ENCODE measurements at regions not wholly inside any gene's neighbourhood (a gene's known extent, or its start where the extent isn't known, plus 50 kb on each side); places are given as distances from the start of the nearest gene placed in this dataset.
"Not testable (repeated sequence)": the region's sequence is repeated elsewhere in the genome, so short reads cannot be mapped to it uniquely, and the experiment has no call there.

GRCh38 chr13:68616600-68617222 lies 1386.6 kb upstream of the PCDH9 start:
- no peak for DNase-seq

DNA sequence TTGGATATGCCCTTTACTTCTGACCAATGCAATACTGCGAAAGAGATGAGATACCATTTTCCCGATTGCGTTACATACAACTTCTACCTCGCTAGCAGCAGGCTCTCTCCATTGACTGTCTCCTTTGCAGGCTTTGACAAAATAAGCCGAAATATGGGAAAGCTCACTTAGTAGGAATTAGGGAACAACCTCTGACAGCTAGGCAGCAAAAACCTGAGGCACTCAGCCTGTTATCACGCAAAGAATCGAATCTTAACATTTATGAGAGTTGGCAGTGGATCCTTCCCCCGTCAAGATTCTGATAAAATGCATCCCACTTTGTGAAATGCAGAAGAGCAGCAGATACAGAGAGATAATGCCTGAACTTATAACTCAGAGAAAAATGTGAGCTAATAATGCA lies 1379.5 kb upstream of the PCDH9 start:
- DNase-seq = no peak

GRCh38 chr13:68608147-68608546 lies 1378.0 kb upstream of the PCDH9 start:
- no peak for DNase-seq

DNA sequence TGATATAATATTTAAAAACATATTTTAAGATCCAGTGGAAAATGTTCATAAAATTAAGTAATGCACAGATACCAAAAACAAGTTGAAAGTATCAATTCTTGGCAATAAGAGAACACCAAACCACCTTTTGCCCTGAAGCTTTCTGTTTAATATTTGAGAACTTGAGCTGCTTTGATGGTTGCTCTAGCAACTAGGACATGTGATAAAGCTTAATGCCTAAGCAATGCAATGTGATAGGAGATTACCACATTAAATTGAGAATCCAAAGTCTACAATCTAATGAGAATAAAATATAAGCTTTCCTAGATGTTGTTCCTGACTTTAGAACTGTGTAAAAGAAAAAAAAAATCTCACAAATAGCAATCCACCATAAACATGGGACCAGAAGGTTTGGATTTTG lies 1367.5 kb upstream of the PCDH9 start:
- no peak for DNase-seq

DNA sequence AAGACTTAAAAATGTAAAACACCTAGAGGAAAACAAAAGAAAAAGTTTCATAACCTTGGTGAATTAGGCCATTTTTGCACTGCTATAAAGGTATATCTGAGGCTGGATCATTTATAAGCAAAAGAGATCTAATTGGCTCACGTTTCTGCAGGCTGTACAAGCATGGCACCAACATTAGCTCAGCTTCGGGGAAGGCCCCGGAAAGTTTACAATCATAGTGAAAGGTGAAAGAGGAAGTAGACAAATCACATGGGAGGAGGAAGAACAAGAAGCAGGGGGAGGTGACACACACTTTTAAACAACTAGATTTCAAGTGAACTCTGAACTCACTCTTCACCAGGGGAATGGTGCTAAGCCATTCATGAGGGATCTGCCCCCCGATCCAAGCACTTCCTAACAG lies 1358.5 kb upstream of the PCDH9 start:
- DNase-seq = no peak

DNA sequence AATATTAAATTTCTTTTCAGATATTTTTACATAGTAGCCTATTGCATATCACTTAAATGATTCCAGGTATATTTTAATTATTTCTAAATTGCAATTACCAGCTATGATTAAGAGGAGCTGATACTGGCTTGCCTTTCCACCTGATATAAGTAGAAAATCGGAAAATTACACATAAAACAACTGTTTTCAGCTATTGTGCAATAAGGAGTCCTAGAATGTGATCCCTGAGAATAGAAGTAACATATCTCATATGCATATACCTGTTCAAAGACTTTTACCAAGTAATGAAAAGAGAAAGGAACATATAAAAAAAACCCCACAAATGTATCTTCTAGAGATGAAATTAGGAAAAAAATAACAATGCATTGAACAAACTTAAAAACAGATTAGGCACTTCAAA lies 1354.6 kb upstream of the PCDH9 start:
- DNase-seq = no peak

DNA sequence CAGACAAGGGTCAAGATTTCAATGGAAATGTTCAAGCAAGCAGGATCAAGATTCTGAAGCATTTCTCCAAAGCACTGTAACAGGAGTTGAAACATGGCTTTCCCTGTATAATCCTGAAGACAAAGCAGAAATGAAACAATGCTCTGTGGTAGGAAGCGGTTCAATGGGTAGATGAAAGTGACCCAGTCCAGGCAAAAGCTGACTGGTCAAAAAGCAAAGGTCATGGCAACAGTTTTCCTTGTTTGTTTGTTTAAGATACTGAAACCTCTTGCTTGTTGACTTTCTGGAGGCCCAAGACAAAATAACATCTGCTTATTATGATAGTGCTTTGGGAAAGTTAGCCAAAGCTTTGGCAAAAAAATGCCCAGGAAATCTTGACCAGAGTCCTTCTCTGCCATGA lies 1343.9 kb upstream of the PCDH9 start:
- no peak for DNase-seq

DNA sequence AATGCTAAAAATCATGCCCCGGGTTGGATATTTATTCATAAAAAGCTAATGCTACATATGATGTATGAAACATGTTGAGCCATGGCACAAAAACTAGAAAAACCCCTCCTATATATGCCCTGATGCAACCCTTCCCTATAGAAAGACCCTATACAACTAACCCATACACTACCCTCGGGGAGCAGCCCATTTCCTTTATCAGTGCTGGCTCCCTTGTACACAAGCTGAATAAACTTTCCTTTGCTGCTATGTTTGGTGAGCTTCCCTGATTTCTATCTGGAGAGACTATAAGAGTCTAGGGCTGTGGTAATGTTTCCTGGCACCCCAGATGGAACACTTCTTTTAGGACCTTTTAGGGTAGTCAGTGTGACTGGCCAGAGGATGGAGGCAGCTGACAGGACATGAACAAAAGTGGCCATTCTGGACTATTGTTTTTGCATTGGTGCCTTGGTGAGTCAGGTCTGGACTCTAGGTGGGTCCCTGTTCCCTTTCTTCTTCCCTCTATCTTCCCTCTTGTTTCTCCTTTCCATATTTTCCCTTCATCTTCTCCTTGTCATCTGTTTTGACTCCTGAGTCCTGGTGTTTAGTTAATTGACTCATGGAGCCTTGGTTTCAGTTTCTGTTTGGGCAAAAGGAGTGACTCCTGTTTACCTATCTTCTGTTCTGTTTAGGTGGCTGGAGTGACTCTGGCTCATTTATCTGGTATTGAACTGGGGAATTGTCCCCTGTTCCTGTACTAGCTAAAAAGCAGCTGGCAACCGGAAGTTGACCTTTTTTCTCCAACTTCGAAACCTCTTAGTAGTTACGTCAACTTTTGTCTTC lies 1321.8 kb upstream of the PCDH9 start:
- no peak for DNase-seq

GRCh38 chr13:68550330-68550729 lies 1320.2 kb upstream of the PCDH9 start:
- DNase-seq = no peak

DNA sequence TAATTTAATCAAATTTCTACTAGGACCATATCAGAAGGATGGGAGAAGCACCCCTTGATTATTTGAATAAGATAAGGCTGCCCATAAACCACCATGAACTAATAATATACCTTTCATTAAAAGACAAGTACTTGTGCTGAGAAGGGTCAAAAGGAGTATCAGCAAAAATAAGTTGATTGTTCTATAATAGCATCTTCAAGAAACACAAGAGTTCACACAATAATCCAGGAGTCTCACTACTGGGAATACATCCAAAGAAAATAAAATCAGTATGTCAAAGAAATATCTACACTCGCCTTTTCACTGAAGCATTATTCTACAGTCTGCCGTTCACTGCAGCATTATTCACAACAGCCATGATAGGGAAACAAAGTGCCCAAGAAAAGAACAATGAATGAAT lies 1310.1 kb upstream of the PCDH9 start:
- no peak for DNase-seq

DNA sequence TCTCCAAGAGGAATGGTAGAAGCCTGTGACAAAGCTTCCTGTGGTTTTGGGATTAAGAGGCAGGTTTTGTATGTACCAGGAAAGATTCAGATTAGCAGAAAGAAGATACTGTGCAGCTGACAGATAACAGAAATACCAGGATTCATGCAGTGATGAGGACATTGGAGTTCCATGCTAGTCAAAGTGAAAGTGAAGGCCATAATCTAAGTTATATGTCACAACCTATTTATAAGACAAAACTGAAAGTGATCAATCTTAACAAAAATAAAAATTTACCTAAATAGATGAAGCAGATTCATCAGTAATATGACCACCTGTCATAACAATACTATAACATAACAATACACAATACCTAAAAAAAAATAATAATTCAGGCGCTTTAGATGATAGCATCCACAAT lies 1305.2 kb upstream of the PCDH9 start:
- DNase-seq = no peak

DNA sequence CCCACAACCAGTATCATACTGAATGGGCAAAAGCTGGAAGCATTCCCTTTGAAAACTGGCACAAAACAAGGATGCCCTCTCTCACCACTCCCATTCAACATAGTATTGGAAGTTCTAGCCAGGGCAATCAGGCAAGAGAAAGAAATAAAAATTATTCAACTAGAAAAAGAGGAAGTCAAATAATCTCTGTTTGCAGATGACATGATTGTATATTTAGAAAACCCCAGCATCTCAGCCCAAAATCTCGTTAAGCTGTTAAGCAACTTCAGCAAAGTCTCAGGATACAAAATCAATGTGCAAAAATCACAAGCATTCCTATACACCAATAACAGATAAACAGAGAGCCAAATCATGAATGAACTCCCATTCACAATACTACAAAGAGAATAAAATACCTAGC lies 1297.0 kb upstream of the PCDH9 start:
- DNase-seq = not testable (repeated sequence)

GRCh38 chr13:68523838-68524424 lies 1293.8 kb upstream of the PCDH9 start:
- peak; percentile 6 for DNase-seq

GRCh38 chr13:68522184-68522583 lies 1292.0 kb upstream of the PCDH9 start:
- no peak for DNase-seq

DNA sequence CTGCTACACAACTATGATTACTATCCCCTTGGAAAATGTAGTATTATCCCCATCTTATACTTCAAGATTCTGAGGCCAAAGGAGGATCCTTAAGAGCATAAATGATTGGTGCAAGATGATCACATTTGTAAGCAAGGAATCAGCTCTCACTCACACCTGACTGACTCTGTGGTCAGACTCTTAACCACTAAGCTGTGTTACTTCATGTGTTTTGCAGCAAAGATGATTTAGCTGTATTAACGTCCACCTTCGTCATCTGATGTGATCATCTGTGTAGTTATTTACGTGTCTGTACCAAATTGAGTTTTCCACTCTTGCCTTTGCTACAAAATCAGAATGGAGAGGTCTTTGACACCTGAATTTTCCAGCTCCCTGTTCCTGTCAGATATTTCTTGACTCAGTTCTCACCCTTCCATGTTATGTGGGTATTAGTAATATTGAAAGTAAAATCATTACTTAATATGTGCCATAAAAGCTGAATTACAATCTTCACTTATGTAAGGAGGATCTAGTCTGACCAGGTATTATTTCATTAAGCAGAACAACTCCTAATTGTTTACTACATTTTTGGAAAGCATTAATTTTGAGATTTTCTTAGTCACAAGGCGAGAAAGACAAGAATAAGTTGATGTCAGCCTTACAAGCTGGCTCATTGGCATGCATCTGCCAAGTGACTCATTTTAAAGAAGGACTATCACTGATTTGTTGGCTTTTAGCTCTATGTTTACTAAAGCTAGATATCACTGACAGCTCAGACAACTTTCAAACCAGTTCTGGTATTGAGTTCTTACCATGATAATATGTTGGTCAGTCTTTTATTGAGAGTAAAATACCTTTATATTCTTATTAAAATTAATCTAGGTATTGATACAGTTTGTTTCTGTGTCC lies 1279.8 kb upstream of the PCDH9 start:
- no peak for DNase-seq

DNA sequence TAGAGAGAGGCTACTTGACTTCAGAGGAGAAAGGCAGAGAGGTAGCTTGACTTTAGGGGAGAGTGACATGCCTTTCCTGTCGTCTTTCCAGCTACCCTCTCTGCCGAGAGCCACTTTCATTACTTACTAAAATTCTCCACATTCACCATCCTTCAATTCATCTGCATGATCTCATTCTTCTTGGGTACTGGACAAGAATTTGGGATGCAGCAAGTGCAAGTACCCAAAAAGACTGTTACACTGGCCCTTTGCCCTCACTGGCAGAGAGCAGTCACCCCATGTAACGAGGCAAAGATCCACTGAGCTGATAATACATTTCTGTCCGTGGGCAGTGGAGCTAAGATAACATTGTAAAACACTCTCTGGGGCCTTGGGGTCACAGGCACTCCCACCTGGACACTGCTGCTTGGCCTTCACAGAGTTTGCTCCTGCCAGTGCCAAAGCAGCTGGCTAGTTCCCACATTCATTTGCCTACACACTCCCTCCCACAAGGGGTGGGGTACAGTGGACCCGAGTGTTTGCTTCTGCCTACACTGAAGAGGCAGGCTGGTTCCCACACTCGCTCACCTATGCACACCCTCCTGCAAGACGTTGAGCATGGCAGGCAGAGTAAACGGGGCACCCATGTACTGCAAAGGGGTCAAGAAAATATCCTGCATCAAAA lies 1276.9 kb upstream of the PCDH9 start:
- no peak for DNase-seq

- no peak for DNase-seq
These were observed 1260.5 kb upstream of the PCDH9 start for GRCh38 chr13:68490594-68490993.

GRCh38 chr13:68481130-68481529 lies 1251.0 kb upstream of the PCDH9 start:
- DNase-seq = no peak

GRCh38 chr13:68473834-68474326 lies 1243.7 kb upstream of the PCDH9 start:
- DNase-seq = no peak

DNA sequence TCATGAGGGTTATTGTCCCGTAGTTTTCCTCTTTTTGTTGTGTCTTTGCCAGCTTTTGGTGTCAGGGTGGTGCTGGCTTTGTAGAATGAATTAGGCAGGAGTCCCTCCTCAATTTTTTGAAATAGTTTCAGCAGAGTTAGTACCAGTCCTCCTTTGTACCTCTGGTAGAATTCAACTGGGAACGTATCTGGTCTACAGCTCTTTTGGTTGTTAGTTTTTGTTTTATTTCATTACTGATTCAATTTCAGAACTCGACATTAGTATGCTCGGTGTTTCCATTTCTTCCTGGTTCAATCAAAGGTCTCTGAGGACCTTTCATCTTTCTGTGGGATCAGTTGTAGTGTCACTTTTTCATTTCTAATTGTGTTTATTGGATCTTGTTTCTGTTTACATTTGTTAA lies 1237.0 kb upstream of the PCDH9 start:
- no peak for DNase-seq

GRCh38 chr13:68440874-68441273 lies 1210.7 kb upstream of the PCDH9 start:
- DNase-seq = no peak

- DNase-seq = no peak
These were observed 1209.7 kb upstream of the PCDH9 start for GRCh38 chr13:68439817-68440216.
